ENCODE measurements at regions not wholly inside any gene's neighbourhood (a gene's known extent, or its start where the extent isn't known, plus 50 kb on each side); places are given as distances from the start of the nearest gene placed in this dataset.

- in situ Hi-C loops (cut with MboI): no loop called here
- H3K36me3 ChIP-seq (ENCODE audit: control insufficient read depth in 2 of 2, insufficient read depth in 2 of 2, low read length in 1 of 2): no peaks in the 10 kb centered on the region
- POLR2A ChIA-PET: no interaction called here
Measured at GRCh38 chr7:109763611-109764010, 1193.9 kb downstream of the DNAJB9 start.

More at GRCh38 chr7:109763611-109764010, 1193.9 kb downstream of the DNAJB9 start:
- Histone ChIP-seq H3K27me3 (replicated peaks in 1 of 2; ENCODE audit: control insufficient read depth in 2 of 2, insufficient read depth in 2 of 2, low read length in 1 of 2) (no peaks in the 10 kb centered on the region), H2AFZ (ENCODE audit: control insufficient read depth, low read depth, low read length) (no peak overlapping the region), H3K4me2 (ENCODE audit: control insufficient read depth, insufficient read depth) (no peak overlapping the region), H3K79me2 (ENCODE audit: control insufficient read depth, insufficient read depth, low read length) (no peaks in the 10 kb centered on the region), H3K9ac (ENCODE audit: control insufficient read depth, insufficient read depth, low read length) (no peak overlapping the region), H4K20me1 (ENCODE audit: control insufficient read depth, insufficient read depth) (no peaks in the 10 kb centered on the region), H3K9me3 (replicated peaks; ENCODE audit: control insufficient read depth, insufficient read depth, low read length) (no peaks in the 10 kb centered on the region), H3K27ac (ENCODE audit: control insufficient read depth, insufficient read depth) (no peak overlapping the region), H3K4me1 (ENCODE audit: control insufficient read depth, insufficient read depth, low read length) (no peaks in the 10 kb centered on the region), H3K4me3 (no peak overlapping the region)
- WGBS (ENCODE audit: insufficient coverage, insufficient replicate concordance, low lambda C conversion rate, missing lambda C conversion rate): 15% methylated on average over 3 of the region's 3 CpGs
- RAD21 ChIA-PET (ENCODE audit: unreplicated experiment): no interaction called here
- DNase-seq (ENCODE audit: low read depth, low spot score): no peak
- CTCF ChIA-PET: no interaction called here
- SMC1A ChIA-PET (ENCODE audit: uncharacterized antibody, unreplicated experiment): no interaction called here
- ATAC-seq: no peak
- BruUV-seq (replicated peaks): no TSS peak
- TF ChIP-seq PKNOX1 (IDR thresholded peaks at IDR 0.05) (no peak), ZNF592 (IDR thresholded peaks at IDR 0.05) (no peak)
- FAIRE-seq: no peak
- intact Hi-C loops (cut with micrococcal nuclease; ENCODE audit: unreplicated experiment): no loop called here
